TTC549 (cell line): ENCODE measurements at regions not wholly inside any gene's neighbourhood (a gene's known extent, or its start where the extent isn't known, plus 50 kb on each side); places are given as distances from the start of the nearest gene placed in this dataset.

Experiments
- FAIRE-seq: peaks from 2 replicates; lab custom pipeline; 2012; peaks lifted over from hg19 to GRCh38; lab: Jason Lieb, UNC

DNA sequence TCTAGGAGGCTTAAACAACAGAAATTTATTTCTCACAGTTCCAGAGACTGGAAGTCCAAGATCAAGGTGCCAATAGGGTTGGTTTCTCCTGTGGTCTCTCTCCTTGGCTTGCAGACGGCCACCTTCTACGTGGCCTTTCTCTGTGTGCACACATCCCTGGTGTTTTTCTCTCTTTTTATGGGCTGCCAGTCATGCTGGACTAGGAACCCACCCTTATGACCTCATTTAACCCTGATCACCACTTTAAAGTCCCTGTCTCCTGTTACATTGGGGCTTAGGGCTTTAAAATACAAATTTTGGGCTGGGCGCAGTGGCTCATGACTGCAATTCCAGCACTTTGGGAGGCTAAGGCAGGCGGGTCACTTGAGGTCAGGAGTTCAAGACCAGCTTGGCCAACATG is 157.1 kb downstream of the TLE1 start:
- no peak for FAIRE-seq

GRCh38 chr9:81531511-81531910 is 157.8 kb downstream of the TLE1 start:
- no peak for FAIRE-seq

DNA sequence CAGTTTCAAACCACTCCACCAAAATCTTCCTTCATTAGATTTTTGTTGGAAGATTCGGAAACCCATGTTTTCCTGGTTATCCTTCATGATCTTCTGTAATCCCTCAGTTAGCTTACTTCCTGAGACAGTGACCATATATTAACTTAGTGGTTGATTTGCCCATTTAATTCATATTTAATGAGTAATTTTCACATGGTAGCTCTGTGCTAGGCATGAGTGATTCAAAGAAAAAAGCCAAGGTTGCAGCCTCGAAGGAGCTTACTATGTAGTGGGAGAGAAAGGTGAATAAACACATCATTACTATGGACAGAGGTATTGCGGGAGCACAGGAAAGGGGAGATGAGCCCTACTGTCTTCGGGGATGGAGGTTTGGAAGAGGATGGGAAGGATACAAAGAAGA is 158.5 kb downstream of the TLE1 start:
- no peak for FAIRE-seq

DNA sequence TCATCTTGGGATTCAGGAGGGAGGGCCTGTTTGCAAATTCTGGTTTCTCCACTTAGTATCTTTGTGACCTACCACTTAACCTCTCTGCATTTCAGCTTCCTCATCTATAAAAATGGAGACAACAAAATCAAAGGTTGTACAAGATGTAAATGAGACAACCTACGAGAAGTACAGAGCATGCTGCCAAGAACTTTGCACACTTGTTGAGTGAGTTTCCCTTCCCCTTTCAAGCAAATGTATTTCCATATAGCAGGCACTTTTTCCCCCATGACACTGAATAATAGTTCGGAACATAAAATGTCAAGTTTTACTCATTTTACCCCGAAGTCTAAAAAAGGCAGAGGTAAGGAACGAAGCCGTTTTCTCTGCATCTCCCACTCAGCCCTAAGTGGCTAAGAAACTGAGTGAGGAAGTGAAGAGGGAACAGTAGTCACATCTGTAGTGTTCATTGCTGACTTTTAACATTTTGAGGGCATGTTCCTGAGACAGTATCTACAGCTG is 159.0 kb downstream of the TLE1 start:
- FAIRE-seq: no peak

GRCh38 chr9:81529556-81530193 is 159.7 kb downstream of the TLE1 start:
- FAIRE-seq: no peak

- FAIRE-seq: no peak
These were observed 162.8 kb downstream of the TLE1 start for GRCh38 chr9:81526587-81526986.

GRCh38 chr9:81522716-81523551 is 166.4 kb downstream of the TLE1 start:
- FAIRE-seq: peak; percentile 34

DNA sequence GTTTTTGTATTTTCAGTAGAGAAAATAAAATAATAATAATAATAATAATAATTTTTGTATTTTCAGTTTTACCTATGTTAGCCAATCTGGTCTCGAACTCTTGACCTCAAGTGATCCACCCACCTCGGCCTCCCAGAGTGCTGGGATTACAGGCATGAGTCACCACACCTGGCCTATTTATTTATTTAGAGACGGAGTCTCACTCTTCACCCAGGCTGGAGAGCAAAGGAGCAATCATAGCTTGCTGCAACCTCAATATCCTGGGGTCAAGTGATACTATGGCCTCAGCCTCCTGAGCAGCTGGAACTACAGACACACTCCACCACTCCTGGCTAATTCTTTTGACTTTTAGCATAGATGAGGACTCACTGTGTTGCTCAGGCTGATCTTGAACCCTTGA is 167.5 kb downstream of the TLE1 start:
- no peak for FAIRE-seq

GRCh38 chr9:81519816-81520495 is 169.4 kb downstream of the TLE1 start:
- FAIRE-seq: no peak

DNA sequence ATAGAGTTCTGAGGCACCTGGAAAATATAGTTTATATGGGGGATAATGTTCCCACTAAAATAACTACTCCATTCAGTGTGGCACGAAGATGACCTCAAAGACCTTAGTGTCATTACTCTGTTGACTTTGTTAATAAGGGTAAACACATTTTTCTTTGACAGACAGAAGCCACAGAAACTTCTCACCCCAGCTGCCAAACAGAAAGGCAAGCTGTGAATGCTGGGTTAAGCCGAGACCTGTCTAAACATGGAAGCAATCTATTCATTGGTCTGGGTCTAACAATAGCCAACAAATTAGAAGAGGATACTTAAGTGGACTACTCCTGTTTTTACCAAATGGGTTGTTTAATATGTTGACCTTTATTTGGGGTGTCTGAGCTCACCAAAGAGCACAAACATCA is 171.4 kb downstream of the TLE1 start:
- FAIRE-seq: no peak

DNA sequence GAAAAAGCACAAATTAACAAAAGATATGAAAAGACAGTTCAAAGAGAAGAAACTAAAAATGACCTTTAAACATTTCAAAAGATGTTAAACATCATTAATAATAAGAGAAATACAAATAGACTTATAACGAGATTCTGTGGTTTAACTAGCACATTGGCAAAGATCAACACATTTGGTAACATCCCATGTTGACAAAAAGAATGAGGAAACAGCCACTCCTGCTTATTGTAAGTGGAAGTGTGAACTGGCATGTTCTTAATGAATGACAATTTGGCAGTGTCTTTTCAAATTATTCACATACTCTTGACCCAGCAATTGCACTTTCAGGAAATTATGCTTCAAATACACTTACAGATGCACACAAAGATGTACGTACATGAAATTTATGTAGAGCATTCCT is 176.3 kb downstream of the TLE1 start:
- FAIRE-seq: no peak

- FAIRE-seq: no peak
These were observed 176.7 kb downstream of the TLE1 start for GRCh38 chr9:81512641-81513040.

- FAIRE-seq: no peak
These were observed 180.9 kb downstream of the TLE1 start for GRCh38 chr9:81508476-81508875.

DNA sequence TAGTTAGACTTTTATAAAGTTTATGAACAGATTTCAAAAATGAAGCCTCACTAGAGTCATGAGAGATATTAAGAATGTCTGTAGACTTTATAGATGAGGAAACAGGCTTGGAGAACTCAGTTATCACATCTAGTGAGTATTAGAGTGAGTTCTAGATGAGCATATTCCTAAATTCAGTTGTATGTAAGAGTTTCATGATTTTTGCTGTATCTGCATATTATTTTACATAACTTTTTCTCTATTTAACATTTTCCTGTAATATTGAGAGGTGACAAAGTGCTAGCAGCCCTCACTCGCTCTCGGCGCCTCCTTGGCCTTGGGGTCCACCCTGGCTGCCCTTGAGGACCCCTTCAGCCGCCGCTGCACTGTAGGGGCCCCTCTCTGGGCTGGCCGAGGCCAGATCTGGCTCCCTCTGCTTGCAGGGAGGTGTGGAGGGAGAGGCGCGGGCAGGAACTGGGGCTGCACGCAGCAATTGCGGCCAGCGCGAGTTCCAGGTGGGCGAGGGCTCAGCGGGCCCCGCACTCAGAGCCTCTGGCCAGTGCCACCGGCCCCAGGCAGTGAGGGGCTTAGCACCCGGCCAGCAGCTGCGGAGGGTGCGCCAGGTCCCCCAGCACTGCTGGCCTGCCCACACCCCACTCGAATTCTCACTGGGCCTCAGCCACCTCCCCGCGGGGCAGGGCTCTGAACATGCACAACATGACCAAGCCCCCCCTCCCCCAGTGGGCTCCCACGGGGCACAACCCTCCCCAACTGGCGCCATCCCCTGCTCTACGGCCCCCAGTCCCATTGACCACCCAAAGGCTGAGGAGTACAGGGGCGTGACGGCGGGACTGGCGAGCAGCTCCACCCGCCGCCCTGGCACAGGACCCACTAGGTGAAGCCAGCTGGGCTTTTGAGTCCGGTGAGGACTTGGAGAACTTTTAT is 182.1 kb downstream of the TLE1 start:
- no peak for FAIRE-seq

GRCh38 chr9:81499594-81499993 is 189.8 kb downstream of the TLE1 start:
- no peak for FAIRE-seq

- FAIRE-seq: no peak
These were observed 190.3 kb downstream of the TLE1 start for GRCh38 chr9:81499021-81499454.

DNA sequence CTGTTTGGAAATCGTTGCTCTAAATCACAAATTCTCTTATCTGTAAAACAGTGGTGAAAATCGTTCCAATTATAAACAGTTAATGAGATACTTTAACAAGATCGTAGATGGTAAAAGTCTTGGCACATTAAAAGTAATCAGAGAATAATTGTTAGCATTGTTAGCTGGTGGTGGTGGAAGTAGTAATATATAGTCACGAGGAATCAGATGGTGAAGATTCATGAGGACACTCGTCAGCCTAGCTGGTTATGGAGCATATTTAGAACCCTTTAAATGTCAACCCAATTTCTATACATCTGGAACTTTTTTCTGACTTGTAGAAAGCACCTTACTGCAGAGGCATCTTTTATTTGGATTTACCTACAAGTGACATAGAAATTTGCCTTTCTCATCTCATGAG is 190.8 kb downstream of the TLE1 start:
- FAIRE-seq: no peak

DNA sequence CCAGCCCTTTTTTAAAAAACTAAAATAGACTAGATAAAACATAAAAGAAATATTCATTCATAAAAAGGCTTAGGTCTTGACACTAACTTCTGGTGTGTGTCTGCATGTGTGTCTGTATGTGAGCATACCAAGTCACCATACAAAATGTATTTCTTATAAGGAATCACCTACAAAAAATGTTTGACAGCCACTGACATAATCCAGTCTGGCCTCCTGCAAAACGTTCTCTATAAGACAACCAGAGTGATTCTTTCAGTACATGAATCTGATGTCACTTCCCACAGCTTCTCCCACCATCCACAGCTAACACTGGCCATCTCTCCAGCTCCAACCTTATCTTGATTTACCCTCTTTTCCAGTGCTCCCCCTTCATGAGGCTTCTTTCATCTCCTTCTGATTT is 192.3 kb downstream of the TLE1 start:
- FAIRE-seq: no peak

GRCh38 chr9:81492710-81493447 is 196.5 kb downstream of the TLE1 start:
- FAIRE-seq: no peak

DNA sequence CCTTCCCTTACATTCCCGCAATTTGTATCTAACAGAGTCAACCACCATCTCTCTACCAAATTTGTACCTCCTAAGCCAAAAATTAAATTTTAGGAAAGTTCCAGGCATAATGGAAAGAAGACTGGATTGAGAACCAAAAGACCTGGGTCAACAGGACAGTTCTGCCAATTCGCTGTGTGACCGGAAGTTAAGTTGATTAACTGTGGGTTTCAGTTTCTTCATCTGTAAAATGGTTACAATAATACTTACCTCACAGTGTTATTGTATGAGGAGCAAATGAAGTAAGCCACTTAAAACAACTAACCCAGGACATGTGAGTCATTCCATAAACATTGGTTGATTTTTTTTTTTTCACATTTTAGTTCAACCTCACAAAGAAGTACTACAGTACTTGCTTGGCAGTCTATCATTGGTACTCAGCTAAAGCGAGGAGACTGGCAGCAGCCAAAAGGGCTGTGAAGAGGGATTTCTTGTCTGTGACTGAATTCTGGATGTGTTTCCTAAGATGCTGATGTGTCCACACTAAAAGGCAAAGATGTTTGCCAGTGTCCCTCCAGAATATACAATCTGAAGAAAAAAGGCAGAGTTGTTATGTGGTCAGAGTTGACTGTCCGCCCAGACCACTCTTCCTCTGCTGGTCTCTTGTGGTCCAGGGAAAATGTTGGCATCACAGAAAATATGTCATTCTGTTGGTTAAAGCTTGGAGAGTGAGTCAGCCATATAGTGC is 198.6 kb downstream of the TLE1 start:
- no peak for FAIRE-seq

GRCh38 chr9:81489046-81489445 is 200.3 kb downstream of the TLE1 start:
- FAIRE-seq: no peak
